ENCODE measurements at regions not wholly inside any gene's neighbourhood (a gene's known extent, or its start where the extent isn't known, plus 50 kb on each side); places are given as distances from the start of the nearest gene placed in this dataset.

GRCh38 chr10:43928425-43928968 lies 279.8 kb upstream of the ZNF32 start:
- TF ChIP-seq POLR2AphosphoS5 (IDR thresholded peaks at IDR 0.05) = no peak
- TF ChIP-seq, protein P1, sequence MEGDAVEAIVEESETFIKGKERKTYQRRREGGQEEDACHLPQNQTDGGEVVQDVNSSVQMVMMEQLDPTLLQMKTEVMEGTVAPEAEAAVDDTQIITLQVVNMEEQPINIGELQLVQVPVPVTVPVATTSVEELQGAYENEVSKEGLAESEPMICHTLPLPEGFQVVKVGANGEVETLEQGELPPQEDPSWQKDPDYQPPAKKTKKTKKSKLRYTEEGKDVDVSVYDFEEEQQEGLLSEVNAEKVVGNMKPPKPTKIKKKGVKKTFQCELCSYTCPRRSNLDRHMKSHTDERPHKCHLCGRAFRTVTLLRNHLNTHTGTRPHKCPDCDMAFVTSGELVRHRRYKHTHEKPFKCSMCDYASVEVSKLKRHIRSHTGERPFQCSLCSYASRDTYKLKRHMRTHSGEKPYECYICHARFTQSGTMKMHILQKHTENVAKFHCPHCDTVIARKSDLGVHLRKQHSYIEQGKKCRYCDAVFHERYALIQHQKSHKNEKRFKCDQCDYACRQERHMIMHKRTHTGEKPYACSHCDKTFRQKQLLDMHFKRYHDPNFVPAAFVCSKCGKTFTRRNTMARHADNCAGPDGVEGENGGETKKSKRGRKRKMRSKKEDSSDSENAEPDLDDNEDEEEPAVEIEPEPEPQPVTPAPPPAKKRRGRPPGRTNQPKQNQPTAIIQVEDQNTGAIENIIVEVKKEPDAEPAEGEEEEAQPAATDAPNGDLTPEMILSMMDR (IDR thresholded peaks at IDR 0.05) = no peak
